Mesendoderm (in vitro differentiated cells): ENCODE measurements at regions not wholly inside any gene's neighbourhood (a gene's known extent, or its start where the extent isn't known, plus 50 kb on each side); places are given as distances from the start of the nearest gene placed in this dataset.

Source experiments
- DNase-seq: peaks from one replicate; pipeline ENCODE4 v3.0.0; 2013
- H2AK5ac ChIP-seq: 2 replicates; pipeline ENCODE4 v1.6.1; 2013; ENCODE audit warnings: low read length, inconsistent platforms
- H2BK120ac ChIP-seq: 2 replicates; pipeline ENCODE4 v1.6.1; 2013; ENCODE audit warnings: low read depth, mild to moderate bottlenecking, low read length, moderate library complexity, mixed read lengths
- H2BK15ac ChIP-seq: replicated peaks from 2 replicates; pipeline ENCODE4 v1.6.1; 2013; ENCODE audit warnings: low read depth, mild to moderate bottlenecking, moderate library complexity
- H2BK5ac ChIP-seq: 2 replicates; pipeline ENCODE4 v1.6.1; 2013; ENCODE audit warnings: low read length, inconsistent platforms
- H3K18ac ChIP-seq: 2 replicates; pipeline ENCODE4 v1.6.1; 2013; ENCODE audit warnings: mild to moderate bottlenecking, low read length, mixed read lengths
- H3K23ac ChIP-seq: one replicate; pipeline ENCODE4 v1.6.1; 2013; ENCODE audit warnings: low read length
- H3K27ac ChIP-seq: 2 replicates; pipeline ENCODE4 v1.5.1; 2013; ENCODE audit warnings: low read depth, mild to moderate bottlenecking, inconsistent platforms, low read length, moderate library complexity
- H3K27me3 ChIP-seq: 2 replicates; pipeline ENCODE4 v1.6.1; 2013; ENCODE audit warnings: low read length, control low read depth, mild to moderate bottlenecking, inconsistent platforms; ENCODE audit not compliant: insufficient read depth, poor library complexity
- H3K36me3 ChIP-seq: 2 replicates; pipeline ENCODE4 v1.6.1; 2013; ENCODE audit warnings: low read length, inconsistent platforms; ENCODE audit not compliant: control insufficient read depth, insufficient read depth
- H3K4ac ChIP-seq: one replicate; pipeline ENCODE4 v1.6.1; 2013; ENCODE audit warnings: low read depth, mild to moderate bottlenecking, low read length, moderate library complexity
- H3K4me1 ChIP-seq: 2 replicates; pipeline ENCODE4 v1.6.1; 2013; ENCODE audit warnings: low read depth, low read length, inconsistent platforms; ENCODE audit not compliant: control insufficient read depth
- H3K4me2 ChIP-seq: 2 replicates; pipeline ENCODE4 v1.6.1; 2013; ENCODE audit warnings: low read length
- H3K4me3 ChIP-seq: 2 replicates; pipeline ENCODE4 v1.5.1; 2013; ENCODE audit warnings: mild to moderate bottlenecking, low read length
- H3K56ac ChIP-seq: one replicate; pipeline ENCODE4 v1.6.1; 2013; ENCODE audit warnings: low read length
- H3K79me1 ChIP-seq: 2 replicates; pipeline ENCODE4 v1.6.1; 2013; ENCODE audit warnings: low read length, inconsistent platforms
- H3K79me2 ChIP-seq: 2 replicates; pipeline ENCODE4 v1.6.1; 2013; ENCODE audit warnings: mild to moderate bottlenecking, low read length; ENCODE audit not compliant: control insufficient read depth, insufficient read depth
- H3K9ac ChIP-seq: 2 replicates; pipeline ENCODE4 v1.6.1; 2013; ENCODE audit warnings: low read length, inconsistent platforms
- H4K5ac ChIP-seq: one replicate; pipeline ENCODE4 v1.6.1; 2013; ENCODE audit warnings: low read length
- H4K8ac ChIP-seq: one replicate; pipeline ENCODE4 v1.6.1; 2013; ENCODE audit warnings: low read depth, mild to moderate bottlenecking, control low read depth, low read length, moderate library complexity
- WGBS: extraction: QIAGEN DNeasy Blood & Tissue Kit; methylation state at CpG from one replicate; pipeline ENCODE4 v1.1.7; 2013; ENCODE audit warnings: low lambda C conversion rate, missing lambda C conversion rate; ENCODE audit not compliant: insufficient coverage; ENCODE audit errors: extremely low coverage; 5-methylcytosine and 5-hydroxymethylcytosine counted together

GRCh38 chr1:178614286-178614685, 101.4 kb downstream of the TEX35 start:
- no peaks in the 10 kb centered on the region for H3K79me1 ChIP-seq
- H3K36me3 ChIP-seq: no peaks in the 10 kb centered on the region
- H4K8ac ChIP-seq: no peak overlapping the region
- no peak overlapping the region for H3K56ac ChIP-seq
- no peak overlapping the region for H3K4me3 ChIP-seq
- H2BK120ac ChIP-seq: no peak overlapping the region
- DNase-seq: peak; percentile 7
- H4K5ac ChIP-seq: no peak overlapping the region
- no peak overlapping the region for H3K4ac ChIP-seq
- no peak overlapping the region for H3K27ac ChIP-seq
- no peak overlapping the region for H3K23ac ChIP-seq
- no peaks in the 10 kb centered on the region for H3K4me1 ChIP-seq
- no peak overlapping the region for H2BK5ac ChIP-seq
- H2BK15ac ChIP-seq: no peak overlapping the region
- H2AK5ac ChIP-seq: no peak overlapping the region
- H3K4me2 ChIP-seq: no peak overlapping the region
- no peaks in the 10 kb centered on the region for H3K27me3 ChIP-seq
- H3K79me2 ChIP-seq: no peaks in the 10 kb centered on the region
- H3K9ac ChIP-seq: no peak overlapping the region
- H3K18ac ChIP-seq: no peak overlapping the region
- WGBS: no CpG with 5 or more reads among the region's 8 CpGs

GRCh38 chr1:178619042-178619927, 105.8 kb upstream of the RALGPS2 start:
- H3K4me1 ChIP-seq: no peaks in the 10 kb centered on the region
- no peak overlapping the region for H4K5ac ChIP-seq
- H3K9ac ChIP-seq: no peak overlapping the region
- no peak overlapping the region for H3K4me3 ChIP-seq
- H2BK5ac ChIP-seq: no peak overlapping the region
- H3K27ac ChIP-seq: no peak overlapping the region
- no peaks in the 10 kb centered on the region for H3K27me3 ChIP-seq
- no peak overlapping the region for H3K4me2 ChIP-seq
- H2BK120ac ChIP-seq: no peak overlapping the region
- H3K56ac ChIP-seq: no peak overlapping the region
- no peaks in the 10 kb centered on the region for H3K79me2 ChIP-seq
- no peak overlapping the region for H2BK15ac ChIP-seq
- WGBS: no CpG with 5 or more reads among the region's 4 CpGs
- no peak overlapping the region for H2AK5ac ChIP-seq
- H3K23ac ChIP-seq: no peak overlapping the region
- H3K4ac ChIP-seq: no peak overlapping the region
- no peak for DNase-seq
- no peak overlapping the region for H4K8ac ChIP-seq
- H3K79me1 ChIP-seq: no peaks in the 10 kb centered on the region
- H3K18ac ChIP-seq: no peak overlapping the region
- no peaks in the 10 kb centered on the region for H3K36me3 ChIP-seq

- Histone ChIP-seq H2AK5ac (no peak overlapping the region), H3K18ac (no peak overlapping the region), H3K4me1 (no peaks in the 10 kb centered on the region), H4K8ac (no peak overlapping the region), H2BK15ac (no peak overlapping the region), H3K27me3 (no peaks in the 10 kb centered on the region), H3K4me2 (no peak overlapping the region), H3K9ac (no peak overlapping the region), H3K79me2 (no peaks in the 10 kb centered on the region), H3K56ac (no peak overlapping the region), H4K5ac (no peak overlapping the region), H3K23ac (no peak overlapping the region), H2BK5ac (no peak overlapping the region), H3K4ac (no peak overlapping the region), H2BK120ac (no peak overlapping the region), H3K4me3 (no peak overlapping the region), H3K27ac (no peak overlapping the region), H3K36me3 (no peaks in the 10 kb centered on the region), H3K79me1 (no peaks in the 10 kb centered on the region)
- WGBS: no CpG with 5 or more reads among the region's 5 CpGs
- no peak for DNase-seq
Observed at GRCh38 chr1:178620584-178621475, 104.2 kb upstream of the RALGPS2 start.

- no peak for DNase-seq
- Histone ChIP-seq H3K4ac (no peak overlapping the region), H2BK120ac (no peak overlapping the region), H3K4me1 (no peaks in the 10 kb centered on the region), H2BK5ac (no peak overlapping the region), H4K8ac (no peak overlapping the region), H3K79me1 (no peaks in the 10 kb centered on the region), H3K79me2 (no peaks in the 10 kb centered on the region), H3K4me2 (no peak overlapping the region), H2BK15ac (no peak overlapping the region), H3K27me3 (no peaks in the 10 kb centered on the region), H3K18ac (no peak overlapping the region), H4K5ac (no peak overlapping the region), H3K23ac (no peak overlapping the region), H3K27ac (no peak overlapping the region), H3K56ac (no peak overlapping the region), H2AK5ac (no peak overlapping the region), H3K36me3 (no peaks in the 10 kb centered on the region), H3K9ac (no peak overlapping the region), H3K4me3 (no peak overlapping the region)
- no CpG with 5 or more reads among the region's 10 CpGs for WGBS
Observed at GRCh38 chr1:178621822-178622221, 103.2 kb upstream of the RALGPS2 start.

- H3K79me1 ChIP-seq: no peaks in the 10 kb centered on the region
- H3K27me3 ChIP-seq: no peaks in the 10 kb centered on the region
- H3K27ac ChIP-seq: no peak overlapping the region
- H3K36me3 ChIP-seq: no peaks in the 10 kb centered on the region
- no peak overlapping the region for H3K18ac ChIP-seq
- no peaks in the 10 kb centered on the region for H3K79me2 ChIP-seq
- no CpG with 5 or more reads among the region's 1 CpG for WGBS
- no peak overlapping the region for H3K4me2 ChIP-seq
- no peak overlapping the region for H3K9ac ChIP-seq
- no peak for DNase-seq
- H3K23ac ChIP-seq: no peak overlapping the region
- no peak overlapping the region for H2BK5ac ChIP-seq
- no peak overlapping the region for H3K56ac ChIP-seq
- no peak overlapping the region for H2AK5ac ChIP-seq
- no peak overlapping the region for H3K4me3 ChIP-seq
- no peaks in the 10 kb centered on the region for H3K4me1 ChIP-seq
- no peak overlapping the region for H2BK120ac ChIP-seq
- H3K4ac ChIP-seq: no peak overlapping the region
- H2BK15ac ChIP-seq: no peak overlapping the region
- no peak overlapping the region for H4K5ac ChIP-seq
- no peak overlapping the region for H4K8ac ChIP-seq
Observed at GRCh38 chr1:178625695-178626094, 99.3 kb upstream of the RALGPS2 start.
